ENCODE measurements at regions not wholly inside any gene's neighbourhood (a gene's known extent, or its start where the extent isn't known, plus 50 kb on each side); places are given as distances from the start of the nearest gene placed in this dataset.

GRCh38 chr10:131849591-131850382 lies 51.0 kb upstream of the PPP2R2D start:
- no peak for FAIRE-seq
- H3K4me3 ChIP-seq (replicated peaks in 1 of 3; ENCODE audit: insufficient read depth in 1 of 3, low read depth in 2 of 3, low read length in 3 of 3), result no peak overlapping the region
- no TSS peak for BruUV-seq (replicated peaks)

More at GRCh38 chr10:131849591-131850382, 51.0 kb upstream of the PPP2R2D start:
- intact Hi-C loops (cut with micrococcal nuclease; ENCODE audit: unreplicated experiment) (no loop called here), in situ Hi-C loops (cut with HindIII; ENCODE audit: extremely low pct_ligation_motif_present, low pct_unique_long_range_greater_than_20kb) (no loop called here)
- H2AFZ ChIP-seq (ENCODE audit: low read length), result no peak overlapping the region
- TF ChIP-seq DRAP1 (CRISPR knock-in tag; IDR thresholded peaks at IDR 0.05) (no peak), GLI4 (CRISPR knock-in tag; IDR thresholded peaks at IDR 0.05; ENCODE audit: borderline replicate concordance) (no peak), ZNF354B (CRISPR knock-in tag; IDR thresholded peaks at IDR 0.05) (no peak), ZNF382 (CRISPR knock-in tag; IDR thresholded peaks at IDR 0.05; ENCODE audit: borderline replicate concordance) (no peak), LBX2 (CRISPR knock-in tag; IDR thresholded peaks at IDR 0.05; ENCODE audit: borderline replicate concordance) (no peak), AFF4 (CRISPR knock-in tag; IDR thresholded peaks at IDR 0.05) (no peak), POLR2G (IDR thresholded peaks at IDR 0.05; ENCODE audit: low read depth, low read length) (no peak), TRIM22 (IDR thresholded peaks at IDR 0.05) (no peak), ZNF546 (CRISPR knock-in tag; conservative IDR thresholded peaks at IDR 0.05) (no peak), CCAR2 (optimal IDR thresholded peaks at IDR 0.05; ENCODE audit: low read depth, low read length) (no peak), PLRG1 (conservative IDR thresholded peaks at IDR 0.05) (no peak), ZNF558 (CRISPR knock-in tag; IDR thresholded peaks at IDR 0.05; ENCODE audit: borderline replicate concordance) (no peak), KDM6A (CRISPR knock-in tag; IDR thresholded peaks at IDR 0.05; ENCODE audit: low read depth) (no peak), STAG1 (CRISPR knock-in tag; IDR thresholded peaks at IDR 0.05) (no peak), BORCS8-MEF2B (CRISPR knock-in tag; IDR thresholded peaks at IDR 0.05) (no peak), NCOA1 (CRISPR knock-in tag; IDR thresholded peaks at IDR 0.05) (no peak)
- DNase-seq (ENCODE audit: low spot score) (no peak), ATAC-seq (no peak)
- H3K4me1 ChIP-seq (ENCODE audit: insufficient read depth, low read length), result no peaks in the 10 kb centered on the region
- H3K9ac ChIP-seq (ENCODE audit: insufficient read depth, low read depth, low read length), result no peak overlapping the region
- peaks cover 3 to 51% of the 10 kb centered on the region in 2 experiments for H3K27me3 ChIP-seq (ENCODE audit: control insufficient read depth in 1 of 2, insufficient read depth in 2 of 2, low read length in 2 of 2)
- ChIA-PET CTCF (ENCODE audit: low intra/inter-chr PET ratio, low total read pairs) (no interaction called here), POLR2A (no interaction called here)
- no peaks in the 10 kb centered on the region for H3K36me3 ChIP-seq (replicated peaks in 1 of 2; ENCODE audit: control insufficient read depth in 1 of 2, insufficient read depth in 2 of 2, low read length in 2 of 2)
- 68% methylated on average over 18 of the region's 29 CpGs for WGBS (ENCODE audit: low lambda C conversion rate)
- H3K9me3 ChIP-seq (ENCODE audit: low read length), result no peaks in the 10 kb centered on the region
- H3K4me2 ChIP-seq (ENCODE audit: low read depth, low read length), result no peak overlapping the region
- H4K20me1 ChIP-seq (ENCODE audit: insufficient read depth, low read length), result no peaks in the 10 kb centered on the region
- no peaks in the 10 kb centered on the region for H3K79me2 ChIP-seq (ENCODE audit: insufficient read depth, low read length)
- no peak overlapping the region for H3K27ac ChIP-seq (ENCODE audit: extremely low read length, insufficient read depth, low read length)
